Nephron (organoid): ENCODE measurements at regions not wholly inside any gene's neighbourhood (a gene's known extent, or its start where the extent isn't known, plus 50 kb on each side); places are given as distances from the start of the nearest gene placed in this dataset.
A peak's percentile ranks its signal among the peaks of the same experiment; 100 is the strongest.

Source experiments
- H3K27ac Mint-ChIP-seq, 3 experiments: 2 replicates each; pipeline ENCODE4 v1.8.0; 2020; ENCODE audit warnings: mixed read lengths in 3 of 3, mild to moderate bottlenecking in 2 of 3, moderate library complexity in 1 of 3
- H3K27me3 Mint-ChIP-seq: 2 replicates; pipeline ENCODE4 v1.8.0; 2021; ENCODE audit warnings: low read depth, mild to moderate bottlenecking, moderate library complexity, mixed read lengths
- H3K36me3 Mint-ChIP-seq: 2 replicates; pipeline ENCODE4 v1.8.0; 2020; ENCODE audit warnings: low read depth, mixed read lengths
- H3K4me1 Mint-ChIP-seq: 2 replicates; pipeline ENCODE4 v1.8.0; 2020; ENCODE audit warnings: mixed read lengths
- H3K4me3 Mint-ChIP-seq, 3 experiments: 2 replicates each; pipeline ENCODE4 v1.8.0; 2020; ENCODE audit warnings: mild to moderate bottlenecking in 3 of 3, mixed read lengths in 3 of 3, moderate library complexity in 2 of 3
- H3K9me3 Mint-ChIP-seq: 2 replicates; pipeline ENCODE4 v1.8.0; 2020; ENCODE audit warnings: mixed read lengths
- TF ChIP-seq, protein P1 (sequence below), 3 experiments: fragments of 200-600 bp; sonication (generic); IDR thresholded peaks; one replicate each; pipeline ENCODE4 v1.5.0; 2021; ENCODE audit warnings: antibody characterized with exemption in 3 of 3; ENCODE audit not compliant: unreplicated experiment in 3 of 3

DNA sequence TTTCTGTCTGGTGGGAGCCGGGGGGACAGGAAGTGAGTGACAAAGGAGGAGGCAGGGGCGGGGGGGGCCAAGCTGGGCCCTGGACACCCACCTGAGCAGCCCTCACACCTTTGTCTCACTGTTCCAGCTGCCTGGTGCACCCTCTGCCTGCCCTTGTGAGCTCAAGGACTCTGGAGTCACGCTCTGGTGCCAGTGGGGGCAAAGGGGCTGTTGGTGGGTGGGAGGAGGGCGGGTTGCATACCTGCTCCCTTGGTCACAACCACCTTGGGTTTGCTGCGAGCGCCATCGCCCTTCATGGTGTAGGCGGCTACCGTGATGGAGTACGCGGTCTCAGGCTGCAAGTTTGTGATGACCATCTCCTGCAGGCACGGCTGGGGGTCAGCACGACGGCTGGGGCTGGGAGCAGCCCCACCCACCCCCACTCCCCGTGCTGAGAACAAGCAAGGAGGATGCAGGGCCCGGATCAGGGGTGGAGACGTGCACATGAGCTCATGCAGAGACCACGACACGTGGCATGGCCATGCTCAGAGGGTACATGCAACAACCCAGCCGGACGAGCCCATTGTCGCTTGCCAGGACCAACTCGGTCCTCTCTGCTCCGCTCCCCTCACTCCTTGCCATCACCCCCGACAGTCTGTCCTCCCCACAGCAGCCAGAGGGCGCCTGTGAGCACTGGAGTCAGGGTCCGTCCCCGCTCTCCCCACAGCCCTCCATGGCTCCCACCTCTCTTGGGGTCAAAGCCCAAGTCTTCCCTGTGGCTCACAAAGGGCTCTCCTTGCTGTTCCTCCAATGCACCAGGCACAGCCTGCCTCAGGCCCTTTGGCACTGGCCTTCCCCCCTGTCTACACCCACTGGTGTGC lies 114.9 kb downstream of the PTPRS start:
- no peak overlapping the region for H3K4me3 Mint-ChIP-seq
- H3K36me3 Mint-ChIP-seq, result peaks cover 51% of the 10 kb centered on the region
- no peaks in the 10 kb centered on the region for H3K4me1 Mint-ChIP-seq
- H3K27ac Mint-ChIP-seq, result no peak overlapping the region
- no peaks in the 10 kb centered on the region for H3K27me3 Mint-ChIP-seq
- no peaks in the 10 kb centered on the region for H3K9me3 Mint-ChIP-seq
- TF ChIP-seq, protein P1, sequence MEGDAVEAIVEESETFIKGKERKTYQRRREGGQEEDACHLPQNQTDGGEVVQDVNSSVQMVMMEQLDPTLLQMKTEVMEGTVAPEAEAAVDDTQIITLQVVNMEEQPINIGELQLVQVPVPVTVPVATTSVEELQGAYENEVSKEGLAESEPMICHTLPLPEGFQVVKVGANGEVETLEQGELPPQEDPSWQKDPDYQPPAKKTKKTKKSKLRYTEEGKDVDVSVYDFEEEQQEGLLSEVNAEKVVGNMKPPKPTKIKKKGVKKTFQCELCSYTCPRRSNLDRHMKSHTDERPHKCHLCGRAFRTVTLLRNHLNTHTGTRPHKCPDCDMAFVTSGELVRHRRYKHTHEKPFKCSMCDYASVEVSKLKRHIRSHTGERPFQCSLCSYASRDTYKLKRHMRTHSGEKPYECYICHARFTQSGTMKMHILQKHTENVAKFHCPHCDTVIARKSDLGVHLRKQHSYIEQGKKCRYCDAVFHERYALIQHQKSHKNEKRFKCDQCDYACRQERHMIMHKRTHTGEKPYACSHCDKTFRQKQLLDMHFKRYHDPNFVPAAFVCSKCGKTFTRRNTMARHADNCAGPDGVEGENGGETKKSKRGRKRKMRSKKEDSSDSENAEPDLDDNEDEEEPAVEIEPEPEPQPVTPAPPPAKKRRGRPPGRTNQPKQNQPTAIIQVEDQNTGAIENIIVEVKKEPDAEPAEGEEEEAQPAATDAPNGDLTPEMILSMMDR (IDR thresholded peaks at IDR 0.05; ENCODE audit: unreplicated experiment in 3 of 3), result peak in 2 of 3 experiments; percentile 11 to 33

DNA sequence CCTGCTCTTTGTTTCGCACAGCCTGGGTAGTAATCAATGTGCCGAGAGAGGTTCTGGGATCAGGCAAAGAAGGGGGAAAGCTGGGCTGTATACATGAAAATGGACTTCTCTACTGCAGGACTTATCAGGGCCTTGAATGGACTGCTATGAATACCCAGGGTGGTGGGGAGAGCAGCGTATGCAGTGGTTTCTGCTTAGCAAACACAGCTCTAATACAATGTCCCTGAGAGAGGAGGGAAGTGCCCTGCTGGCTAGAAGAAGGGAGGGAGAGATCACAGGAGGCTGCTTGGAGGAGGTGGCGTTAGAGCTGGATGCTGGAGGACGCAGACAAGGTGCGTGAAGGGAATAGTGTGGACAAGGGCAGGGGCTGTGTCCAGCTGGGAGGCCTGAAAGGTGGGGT lies 116.1 kb downstream of the PTPRS start:
- TF ChIP-seq, protein P1 (IDR thresholded peaks at IDR 0.05; ENCODE audit: unreplicated experiment in 3 of 3), result no peak
- no peaks in the 10 kb centered on the region for H3K9me3 Mint-ChIP-seq
- H3K4me1 Mint-ChIP-seq, result no peaks in the 10 kb centered on the region
- no peak overlapping the region for H3K27ac Mint-ChIP-seq
- peaks cover 40% of the 10 kb centered on the region for H3K36me3 Mint-ChIP-seq
- H3K27me3 Mint-ChIP-seq, result no peaks in the 10 kb centered on the region
- no peak overlapping the region for H3K4me3 Mint-ChIP-seq

DNA sequence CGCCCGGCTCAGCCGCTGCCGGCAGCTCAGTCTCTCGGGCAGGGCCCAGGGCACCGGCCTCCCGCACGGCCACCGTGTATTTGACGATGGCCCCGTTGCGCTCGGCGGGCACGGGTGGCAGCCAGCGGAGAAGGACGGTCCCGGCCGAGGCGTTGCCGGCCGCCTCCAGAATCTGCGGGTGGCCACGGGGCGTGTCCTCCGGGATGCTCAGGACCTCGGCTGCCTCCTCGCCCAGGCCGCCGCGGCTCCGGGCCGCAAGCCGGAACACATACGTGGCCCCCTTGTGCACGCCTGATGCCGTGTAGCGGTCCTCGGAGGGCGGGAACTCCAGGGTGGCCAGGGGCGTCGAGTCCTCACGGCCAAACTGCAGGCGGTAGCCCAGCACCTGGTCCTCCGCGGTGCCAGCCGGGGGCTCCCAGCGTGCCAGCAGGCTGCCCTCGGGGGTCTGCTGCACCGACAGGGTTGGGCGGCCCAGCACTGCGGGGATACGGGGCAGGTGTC lies 117.7 kb downstream of the PTPRS start:
- no peaks in the 10 kb centered on the region for H3K27me3 Mint-ChIP-seq
- no peak overlapping the region for H3K4me3 Mint-ChIP-seq
- no peak overlapping the region for H3K27ac Mint-ChIP-seq
- H3K36me3 Mint-ChIP-seq, result peaks cover 31% of the 10 kb centered on the region
- H3K4me1 Mint-ChIP-seq, result no peaks in the 10 kb centered on the region
- TF ChIP-seq, protein P1 (IDR thresholded peaks at IDR 0.05; ENCODE audit: unreplicated experiment in 3 of 3), result no peak
- no peaks in the 10 kb centered on the region for H3K9me3 Mint-ChIP-seq

DNA sequence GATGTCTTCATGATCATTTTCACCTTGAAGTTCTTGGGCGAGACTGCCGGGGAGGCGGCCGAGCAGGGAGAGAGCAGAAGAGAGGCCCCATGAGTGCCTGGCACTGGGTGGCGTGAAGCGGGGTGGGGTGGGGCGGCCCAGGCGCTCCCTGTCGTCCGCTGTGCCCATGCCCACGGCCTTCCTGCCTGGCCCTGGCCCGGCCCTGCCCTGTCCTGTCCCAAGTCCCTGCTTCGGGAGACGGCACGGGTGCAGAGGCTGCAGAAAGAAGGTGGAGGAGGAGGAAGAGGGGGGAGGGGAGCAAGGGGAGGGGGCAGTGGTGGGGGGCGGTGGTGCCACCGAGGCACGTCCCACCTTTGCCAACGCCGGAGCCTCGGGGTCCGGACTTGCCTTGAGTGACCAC lies 118.4 kb downstream of the PTPRS start:
- Mint-ChIP-seq H3K4me3 (no peak overlapping the region), H3K4me1 (no peaks in the 10 kb centered on the region), H3K27ac (no peak overlapping the region), H3K9me3 (no peaks in the 10 kb centered on the region), H3K36me3 (peaks cover 26% of the 10 kb centered on the region), H3K27me3 (no peaks in the 10 kb centered on the region)
- TF ChIP-seq, protein P1 (IDR thresholded peaks at IDR 0.05; ENCODE audit: unreplicated experiment in 3 of 3), result no peak

DNA sequence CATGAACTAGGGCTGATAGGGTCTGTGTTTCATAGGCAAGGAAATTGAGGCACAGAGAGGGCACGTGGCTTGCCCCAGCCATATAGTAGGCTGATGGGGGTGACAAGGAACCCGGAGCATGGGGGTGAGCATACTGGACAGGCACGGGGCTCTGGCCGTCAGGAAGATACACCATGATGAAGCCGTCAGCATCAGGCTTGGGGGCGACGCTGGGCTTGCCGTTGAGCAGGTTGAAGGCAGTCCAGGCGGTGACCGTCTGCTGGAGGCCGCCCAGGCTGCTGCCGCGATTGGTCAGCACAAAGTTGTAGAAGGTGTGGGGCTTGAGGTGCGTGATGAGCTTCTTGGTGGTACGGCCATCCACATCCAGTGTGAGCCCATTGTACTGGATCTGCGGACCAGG lies 119.7 kb downstream of the PTPRS start:
- TF ChIP-seq, protein P1 (IDR thresholded peaks at IDR 0.05; ENCODE audit: unreplicated experiment in 3 of 3), result no peak
- no peak overlapping the region for H3K27ac Mint-ChIP-seq
- no peaks in the 10 kb centered on the region for H3K9me3 Mint-ChIP-seq
- no peak overlapping the region for H3K4me3 Mint-ChIP-seq
- no peaks in the 10 kb centered on the region for H3K27me3 Mint-ChIP-seq
- no peaks in the 10 kb centered on the region for H3K4me1 Mint-ChIP-seq
- H3K36me3 Mint-ChIP-seq, result peaks cover 22% of the 10 kb centered on the region

DNA sequence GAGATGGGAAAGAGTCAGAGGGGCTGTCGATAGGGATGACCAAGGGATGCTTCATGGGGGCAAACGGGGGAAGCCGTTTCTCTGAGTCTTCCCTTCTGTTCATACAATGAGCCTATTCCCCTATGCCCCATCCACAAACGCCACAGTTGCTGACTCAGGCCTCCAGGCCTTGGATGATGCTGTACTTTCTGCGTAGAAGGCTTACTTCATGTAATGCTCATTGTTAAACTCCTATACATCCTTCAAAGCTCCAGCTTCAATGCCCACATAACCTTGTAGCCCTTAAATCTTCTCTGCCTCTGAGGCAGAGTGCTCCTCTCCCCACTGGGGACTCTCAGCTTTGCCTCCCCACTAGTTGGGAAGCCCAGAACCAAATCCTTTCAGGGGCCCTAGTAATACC lies 120.3 kb downstream of the PTPRS start:
- TF ChIP-seq, protein P1 (IDR thresholded peaks at IDR 0.05; ENCODE audit: unreplicated experiment in 3 of 3), result no peak
- no peak overlapping the region for H3K4me3 Mint-ChIP-seq
- H3K27ac Mint-ChIP-seq, result no peak overlapping the region
- H3K36me3 Mint-ChIP-seq, result peaks cover 22% of the 10 kb centered on the region
- no peaks in the 10 kb centered on the region for H3K9me3 Mint-ChIP-seq
- no peaks in the 10 kb centered on the region for H3K4me1 Mint-ChIP-seq
- no peaks in the 10 kb centered on the region for H3K27me3 Mint-ChIP-seq
